ENCODE measurements at regions not wholly inside any gene's neighbourhood (a gene's known extent, or its start where the extent isn't known, plus 50 kb on each side); places are given as distances from the start of the nearest gene placed in this dataset.

DNA sequence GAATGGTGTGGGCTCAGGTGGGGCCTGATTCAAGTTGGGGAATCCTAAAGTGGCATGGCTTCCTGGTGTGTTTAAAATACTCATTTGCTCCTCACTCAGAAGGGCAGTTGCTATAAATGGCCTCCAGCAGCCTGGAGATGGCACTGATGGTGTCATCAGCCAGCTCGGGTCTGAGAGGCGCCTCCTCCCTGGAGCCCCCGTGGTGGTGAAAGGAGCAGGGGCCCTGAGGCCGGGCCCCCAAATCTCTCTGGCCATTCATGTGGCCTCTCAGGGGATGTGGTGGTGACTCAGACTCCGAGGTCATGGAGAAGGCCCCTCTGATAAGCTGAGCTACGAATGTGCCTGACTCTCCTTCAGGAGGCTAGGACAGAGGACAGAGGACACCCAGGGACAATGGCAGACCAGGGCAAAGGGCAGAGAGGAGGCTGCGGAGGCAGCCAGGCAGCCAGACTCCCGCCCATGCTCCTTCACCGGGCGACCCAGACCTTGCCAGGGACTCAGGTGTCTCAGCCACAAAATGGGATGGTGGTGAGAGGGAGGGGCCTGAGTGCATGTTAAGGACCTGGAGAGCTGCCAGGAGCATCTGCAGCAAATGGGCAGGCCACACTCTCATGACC lies 129.2 kb downstream of the CTTN start:
- no peak for TF ChIP-seq CTCF (IDR thresholded peaks at IDR 0.05)
- no peak for TF ChIP-seq POLR2A (IDR thresholded peaks at IDR 0.05)
